ENCODE measurements at regions not wholly inside any gene's neighbourhood (a gene's known extent, or its start where the extent isn't known, plus 50 kb on each side); places are given as distances from the start of the nearest gene placed in this dataset.
A peak's percentile ranks its signal among the peaks of the same experiment; 100 is the strongest.

DNA sequence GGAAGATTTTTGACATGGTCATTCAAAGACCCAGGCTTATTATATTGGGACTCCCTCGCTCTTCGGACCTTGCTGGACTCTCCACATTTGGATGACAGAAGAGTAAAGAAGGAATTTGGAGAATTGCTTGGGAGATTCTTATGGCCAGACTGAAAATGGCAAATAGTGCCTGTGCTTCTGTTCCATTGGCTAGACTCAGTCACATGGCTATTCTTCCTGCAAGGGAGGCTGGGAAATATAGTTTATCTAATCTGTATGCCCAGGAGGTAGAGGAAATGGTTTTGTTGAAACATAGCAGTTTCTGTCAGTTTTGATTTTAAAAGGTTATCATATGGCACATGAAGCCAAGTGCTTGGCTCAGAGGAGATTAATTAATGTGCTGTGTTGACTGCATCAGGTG lies 286.6 kb upstream of the JAG1 start:
- DNase-seq = no peak

DNA sequence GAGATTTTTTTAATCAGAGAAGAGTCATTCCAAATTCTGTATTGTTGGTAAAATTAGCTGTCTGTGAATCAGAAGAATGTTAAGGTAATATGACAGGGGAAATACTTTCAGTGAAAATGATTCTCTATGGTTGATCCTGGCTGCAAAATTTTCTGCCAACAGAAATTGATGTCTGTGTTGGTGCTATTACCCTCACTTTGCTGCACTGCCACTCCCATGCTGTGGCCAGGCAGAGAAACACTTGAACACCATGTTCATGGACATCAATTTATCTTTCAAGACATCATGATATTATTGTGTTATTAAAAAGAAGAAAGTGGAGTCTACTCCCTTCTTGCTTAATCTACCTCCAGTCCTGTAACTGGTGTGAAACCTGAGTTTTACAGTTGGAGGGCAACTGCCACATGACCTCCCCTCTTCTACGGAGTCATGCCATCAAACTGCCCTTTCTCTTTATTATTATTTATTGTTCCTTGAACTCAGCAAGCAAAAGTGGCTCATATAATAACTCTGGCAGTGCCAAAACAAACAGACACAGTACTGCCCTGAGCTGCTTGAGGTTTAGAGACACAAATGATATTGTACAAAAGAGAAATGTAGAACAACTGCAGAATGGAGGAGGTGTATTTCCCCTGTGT lies 288.0 kb upstream of the JAG1 start:
- DNase-seq = no peak

More for the DNA sequence above, 286.6 kb upstream of the JAG1 start:
- in situ Hi-C loops (cut with HindIII; ENCODE audit: low pct_ligation_motif_present, low pct_unique_long_range_greater_than_20kb, low sequenced_read_pairs) = no loop called here

DNA sequence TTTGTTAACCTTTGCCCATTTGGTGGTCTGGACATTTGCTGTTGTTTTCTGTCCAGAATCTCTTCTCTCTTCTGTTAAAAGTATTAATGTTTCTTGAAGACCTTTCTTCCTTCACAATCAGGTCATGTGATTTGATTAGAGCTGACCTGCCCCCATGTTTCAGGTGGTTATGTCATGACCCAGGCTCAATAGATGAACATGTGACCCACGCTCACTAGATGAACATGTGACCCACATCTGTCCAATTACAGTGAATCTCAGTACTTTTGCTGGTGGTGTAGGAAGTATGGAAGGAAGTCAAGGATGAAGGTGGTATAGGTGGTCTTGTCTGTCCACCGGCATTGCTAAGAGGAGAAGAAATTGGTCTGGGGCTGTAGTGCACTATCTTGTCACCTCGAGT lies 289.1 kb upstream of the JAG1 start:
- DNase-seq = no peak
- in situ Hi-C loops (cut with HindIII; ENCODE audit: low pct_ligation_motif_present, low pct_unique_long_range_greater_than_20kb, low sequenced_read_pairs) = no loop called here

More for the DNA sequence above, 288.0 kb upstream of the JAG1 start:
- in situ Hi-C loops (cut with HindIII; ENCODE audit: low pct_ligation_motif_present, low pct_unique_long_range_greater_than_20kb, low sequenced_read_pairs) = no loop called here

DNA sequence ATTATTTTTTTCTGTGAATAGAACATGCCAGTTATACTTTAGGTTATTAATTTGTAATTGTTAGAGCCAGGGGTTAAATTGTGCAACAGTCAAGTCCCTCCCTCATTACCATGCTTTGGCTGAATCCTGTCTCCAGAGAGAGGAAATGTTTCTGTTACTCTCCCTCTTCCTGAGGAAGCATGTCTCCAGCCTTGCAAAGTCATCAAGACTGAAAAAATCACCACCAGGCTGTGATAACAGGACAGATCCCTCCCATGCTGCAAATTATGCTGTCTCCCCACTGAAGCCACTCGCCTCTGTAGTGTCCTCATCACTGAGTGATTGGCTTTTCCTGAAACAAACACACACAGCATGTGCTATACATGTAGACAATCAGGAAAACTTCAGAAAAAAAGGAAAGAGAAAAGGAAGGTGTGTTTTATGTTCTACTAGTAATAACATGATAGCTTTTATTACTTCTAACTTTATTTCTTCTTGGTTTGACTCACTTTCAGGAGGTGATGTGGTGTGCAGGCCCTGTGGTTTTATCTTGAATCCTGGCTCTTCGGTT lies 290.0 kb upstream of the JAG1 start:
- in situ Hi-C loops (cut with HindIII; ENCODE audit: low pct_ligation_motif_present, low pct_unique_long_range_greater_than_20kb, low sequenced_read_pairs) = no loop called here
- DNase-seq = no peak

DNA sequence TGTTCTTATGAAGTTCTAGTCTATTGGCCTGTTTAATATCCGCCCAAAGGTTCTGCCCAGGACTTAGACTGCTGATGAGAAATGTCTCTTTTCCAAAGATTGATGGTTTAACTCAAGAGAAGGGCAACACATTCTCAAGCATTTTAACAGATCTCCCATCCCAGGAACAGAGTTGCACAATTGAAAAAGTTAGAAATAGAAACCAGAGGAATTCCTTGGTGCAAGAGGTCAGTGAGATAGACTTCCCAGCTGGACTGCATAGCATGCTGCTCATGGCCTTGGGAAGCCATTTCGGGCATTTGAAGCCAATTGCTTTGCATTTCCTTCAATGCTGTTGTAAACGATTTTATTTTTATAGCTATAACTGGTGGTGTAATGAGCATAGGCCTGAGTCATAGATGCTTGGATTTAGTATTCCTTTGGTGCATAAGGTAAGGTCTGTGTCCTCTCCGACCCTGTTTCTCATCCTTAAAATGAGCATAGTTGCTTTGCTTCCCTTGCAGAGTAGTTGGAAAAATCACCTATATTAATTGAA lies 292.2 kb upstream of the JAG1 start:
- in situ Hi-C loops (cut with HindIII; ENCODE audit: low pct_ligation_motif_present, low pct_unique_long_range_greater_than_20kb, low sequenced_read_pairs) = no loop called here
- no peak for DNase-seq

DNA sequence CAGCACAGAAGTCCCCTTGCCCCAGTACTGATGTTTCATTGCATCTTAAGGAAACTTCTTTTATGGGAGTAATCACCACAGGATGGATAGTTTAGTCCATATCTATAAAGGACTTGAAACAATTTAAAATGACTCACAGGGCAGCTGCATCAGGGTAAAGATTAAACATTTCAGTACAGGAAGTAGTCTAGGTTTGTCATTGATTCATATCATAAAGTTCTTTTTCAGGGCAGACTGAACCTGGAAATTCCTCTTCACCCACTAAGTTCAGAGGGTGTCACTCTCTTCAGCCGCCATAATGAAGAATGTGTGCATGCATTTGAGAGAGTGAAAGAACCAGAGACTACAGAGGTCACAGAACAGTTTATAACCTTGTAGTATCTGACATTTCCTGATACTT lies 296.3 kb upstream of the JAG1 start:
- peak; percentile 17 for DNase-seq
- in situ Hi-C loops (cut with HindIII; ENCODE audit: low pct_ligation_motif_present, low pct_unique_long_range_greater_than_20kb, low sequenced_read_pairs) = no loop called here

DNA sequence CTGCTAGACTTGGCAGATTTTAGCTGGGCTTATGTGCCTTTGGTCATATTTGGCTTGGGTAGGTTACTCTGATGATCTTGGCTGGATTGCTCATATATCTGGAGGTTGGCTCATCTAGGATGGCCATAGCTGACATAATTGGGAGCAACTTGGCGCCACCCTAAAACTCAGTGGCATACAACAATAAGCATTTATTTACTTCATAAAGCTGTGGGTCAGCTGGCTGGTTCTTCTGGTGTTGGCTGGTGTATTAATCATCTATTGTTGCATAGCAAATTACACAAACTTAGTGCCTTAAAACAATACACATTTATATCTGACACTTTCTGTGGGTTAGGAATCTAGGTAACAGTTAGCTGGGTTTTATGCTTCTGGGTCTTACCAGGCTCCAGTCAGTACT lies 297.3 kb upstream of the JAG1 start:
- no peak for DNase-seq

DNA sequence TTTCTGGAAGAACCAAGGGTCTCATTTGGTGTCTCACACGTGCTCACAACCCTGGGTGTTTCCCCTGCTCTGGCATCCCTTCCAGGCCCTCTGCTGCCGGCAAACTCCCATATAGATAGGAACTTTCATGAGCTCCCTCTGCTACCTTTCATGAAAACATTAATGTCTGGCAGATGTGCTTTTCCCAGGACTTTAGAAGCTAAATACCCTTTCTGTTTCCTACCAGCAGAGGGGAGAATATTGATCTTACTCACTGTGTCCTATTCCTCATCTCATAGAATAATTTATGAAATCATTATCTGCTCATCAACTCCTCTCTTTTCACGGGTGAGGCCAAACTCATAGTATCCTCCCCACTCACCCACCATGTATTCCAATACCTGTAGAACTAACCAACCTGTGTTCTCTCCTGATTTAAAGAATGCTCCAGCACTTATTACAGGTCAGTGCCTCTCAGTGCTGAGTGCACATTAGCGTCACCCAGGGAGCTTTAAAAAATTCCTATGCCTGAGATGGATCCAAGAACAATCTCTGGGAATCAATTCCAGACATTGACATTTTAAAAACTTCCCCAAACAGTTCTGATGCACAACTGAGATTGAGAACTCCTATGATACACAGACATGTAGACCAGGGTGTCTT lies 298.5 kb upstream of the JAG1 start:
- DNase-seq = no peak
- in situ Hi-C loops (cut with HindIII; ENCODE audit: low pct_ligation_motif_present, low pct_unique_long_range_greater_than_20kb, low sequenced_read_pairs) = no loop called here

More for the DNA sequence above, 297.3 kb upstream of the JAG1 start:
- in situ Hi-C loops (cut with HindIII; ENCODE audit: low pct_ligation_motif_present, low pct_unique_long_range_greater_than_20kb, low sequenced_read_pairs) = no loop called here

DNA sequence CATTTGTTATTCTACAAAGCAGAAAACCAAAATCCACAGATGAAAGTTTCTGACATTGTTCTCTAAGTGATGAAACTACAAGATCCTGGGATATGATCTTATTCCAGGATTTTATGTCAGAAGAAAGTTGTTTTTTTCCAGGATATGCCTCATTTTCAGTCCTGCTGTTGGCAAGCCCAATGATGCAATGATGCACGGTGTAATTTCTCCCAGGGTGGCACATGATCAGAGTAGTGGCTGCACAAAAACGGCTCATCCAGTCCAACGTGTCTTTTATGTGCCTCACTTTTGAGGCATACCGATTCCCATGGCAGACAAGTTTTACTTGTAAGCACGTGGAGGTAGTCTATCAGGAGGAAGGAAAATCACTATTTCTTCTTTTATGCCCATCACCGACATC lies 302.3 kb upstream of the JAG1 start:
- DNase-seq = no peak
- in situ Hi-C loops (cut with HindIII; ENCODE audit: low pct_ligation_motif_present, low pct_unique_long_range_greater_than_20kb, low sequenced_read_pairs) = no loop called here

DNA sequence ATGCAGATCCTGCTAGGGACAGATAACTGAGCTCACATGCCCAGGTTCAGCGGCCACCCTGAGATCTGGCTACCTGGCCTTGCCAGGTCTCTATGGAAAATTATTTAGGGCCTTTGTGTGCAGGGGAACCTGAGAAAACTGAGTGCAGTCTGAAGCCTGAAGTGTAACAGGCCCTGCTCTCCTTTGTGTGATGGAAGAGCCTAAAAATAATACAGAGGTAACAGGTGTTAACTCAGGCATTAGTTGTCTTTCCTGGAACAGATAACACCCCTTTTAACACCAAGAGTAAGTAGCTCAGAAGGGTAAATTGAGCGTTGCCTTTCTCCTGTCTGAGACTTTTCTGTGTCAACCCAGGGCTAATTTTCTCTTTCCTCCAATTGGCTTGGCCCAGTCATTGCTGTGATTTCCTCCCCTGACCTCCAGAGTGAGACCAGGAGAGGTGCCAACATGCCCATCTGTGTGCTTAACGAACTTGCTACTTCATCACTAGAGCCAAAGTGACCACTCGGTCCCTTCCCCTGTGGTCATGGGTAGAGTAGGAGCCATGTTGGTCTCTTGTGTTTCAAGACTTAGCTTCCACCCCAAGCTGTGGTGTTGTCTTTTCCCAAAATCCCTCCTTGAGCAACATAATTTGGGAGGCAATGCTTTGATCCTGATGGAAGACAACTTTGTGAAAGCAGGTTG lies 304.4 kb upstream of the JAG1 start:
- in situ Hi-C loops (cut with HindIII; ENCODE audit: low pct_ligation_motif_present, low pct_unique_long_range_greater_than_20kb, low sequenced_read_pairs) = no loop called here
- DNase-seq = no peak

DNA sequence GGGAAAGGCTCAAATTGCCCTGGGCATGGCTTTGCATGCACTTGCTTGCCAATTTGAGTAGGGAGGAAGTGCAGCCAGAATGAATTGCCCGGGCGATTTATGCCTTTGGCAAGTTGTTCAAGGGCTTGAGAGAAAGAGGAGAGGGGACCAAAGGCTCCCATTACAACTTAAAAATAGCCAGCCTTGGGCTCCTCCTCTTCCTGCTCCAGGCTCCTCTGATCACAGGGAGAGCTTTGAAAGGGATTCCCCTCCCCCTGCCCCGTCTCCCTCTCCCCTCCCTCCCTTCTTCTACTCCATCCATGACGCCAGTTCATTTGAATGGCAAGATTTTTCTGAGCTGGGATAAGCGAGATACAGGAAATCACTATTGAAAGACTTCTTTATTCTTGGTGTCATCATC lies 304.9 kb upstream of the JAG1 start:
- DNase-seq = no peak
- in situ Hi-C loops (cut with HindIII; ENCODE audit: low pct_ligation_motif_present, low pct_unique_long_range_greater_than_20kb, low sequenced_read_pairs) = no loop called here

DNA sequence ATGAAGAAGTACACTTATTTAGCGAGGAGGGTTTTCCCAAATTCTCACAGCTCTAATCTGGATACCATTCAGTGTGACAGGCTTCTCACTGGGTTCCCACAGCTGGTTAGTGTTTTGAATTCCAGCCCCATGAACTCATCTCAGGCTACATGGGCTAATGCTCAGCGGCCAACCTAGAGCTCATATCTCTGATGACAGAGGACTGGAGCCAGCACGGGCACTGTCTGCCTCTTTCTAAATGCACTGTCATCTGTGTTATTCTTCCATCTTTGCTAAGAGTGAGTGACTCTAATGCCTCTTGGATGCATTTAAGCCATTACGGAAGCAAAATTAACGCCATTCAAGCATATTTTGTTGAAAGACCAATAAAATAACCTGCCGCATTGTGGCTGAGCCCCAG lies 308.9 kb upstream of the JAG1 start:
- in situ Hi-C loops (cut with HindIII; ENCODE audit: low pct_ligation_motif_present, low pct_unique_long_range_greater_than_20kb, low sequenced_read_pairs) = no loop called here
- peak; percentile 85 for DNase-seq

DNA sequence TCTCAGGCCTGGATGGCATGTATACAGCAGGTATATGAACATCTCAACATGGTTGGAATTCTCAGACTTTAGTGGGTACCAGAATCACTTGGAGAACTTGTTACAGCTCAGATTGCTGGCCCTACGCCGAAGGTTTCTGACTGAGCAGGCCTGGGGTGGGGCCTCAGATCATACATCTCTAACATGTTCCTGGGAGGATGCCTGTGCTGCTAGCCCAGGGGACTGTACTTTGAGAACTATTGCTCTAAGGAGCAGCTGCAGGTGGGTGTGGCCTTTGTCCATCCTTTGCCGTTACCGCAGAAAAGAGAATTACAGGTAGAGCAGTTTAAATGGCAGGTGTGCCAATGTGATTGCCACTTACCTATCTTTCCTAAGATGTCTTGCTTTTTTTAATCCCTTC lies 310.5 kb upstream of the JAG1 start:
- in situ Hi-C loops (cut with HindIII; ENCODE audit: low pct_ligation_motif_present, low pct_unique_long_range_greater_than_20kb, low sequenced_read_pairs) = no loop called here
- DNase-seq = no peak

DNA sequence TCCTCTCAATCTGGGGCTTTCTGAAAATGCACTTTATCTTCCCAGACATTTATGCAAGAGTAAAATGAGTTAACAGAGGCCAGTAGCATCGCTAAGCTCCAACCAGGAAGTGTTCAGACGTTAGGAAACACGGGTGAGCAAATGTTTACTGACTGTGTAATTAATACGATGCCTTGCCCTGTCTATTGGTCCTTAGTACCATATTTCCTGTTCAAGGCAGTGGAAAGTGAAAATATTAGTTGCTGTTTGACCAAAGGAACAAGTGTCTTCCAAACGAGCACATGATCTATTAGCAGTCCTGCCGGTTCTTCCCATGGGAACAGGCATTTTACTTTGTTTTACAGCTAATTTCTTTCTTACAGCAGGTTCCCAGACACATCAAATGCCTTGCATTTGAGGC lies 311.1 kb upstream of the JAG1 start:
- no peak for DNase-seq
- in situ Hi-C loops (cut with HindIII; ENCODE audit: low pct_ligation_motif_present, low pct_unique_long_range_greater_than_20kb, low sequenced_read_pairs) = no loop called here

DNA sequence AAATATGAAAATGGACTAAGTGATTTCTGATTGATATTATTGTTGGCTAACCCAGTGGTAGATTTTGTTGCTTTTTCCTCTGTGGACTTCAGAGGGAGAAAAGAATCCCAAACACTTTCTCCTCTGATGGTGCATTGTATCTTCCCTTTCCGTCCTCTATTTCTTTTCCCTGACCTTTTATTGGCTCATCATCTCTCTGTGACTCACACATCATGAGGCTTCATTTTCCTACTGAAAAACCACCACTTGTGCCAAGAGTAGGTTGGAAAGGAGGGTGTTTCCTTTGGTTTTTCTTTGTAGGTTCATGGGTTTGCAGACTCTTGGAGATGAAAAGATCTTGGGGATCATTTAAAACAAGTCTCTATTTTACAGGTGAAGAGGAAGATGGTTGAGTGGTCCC lies 311.7 kb upstream of the JAG1 start:
- peak; percentile 32 for DNase-seq
- in situ Hi-C loops (cut with HindIII; ENCODE audit: low pct_ligation_motif_present, low pct_unique_long_range_greater_than_20kb, low sequenced_read_pairs) = no loop called here

DNA sequence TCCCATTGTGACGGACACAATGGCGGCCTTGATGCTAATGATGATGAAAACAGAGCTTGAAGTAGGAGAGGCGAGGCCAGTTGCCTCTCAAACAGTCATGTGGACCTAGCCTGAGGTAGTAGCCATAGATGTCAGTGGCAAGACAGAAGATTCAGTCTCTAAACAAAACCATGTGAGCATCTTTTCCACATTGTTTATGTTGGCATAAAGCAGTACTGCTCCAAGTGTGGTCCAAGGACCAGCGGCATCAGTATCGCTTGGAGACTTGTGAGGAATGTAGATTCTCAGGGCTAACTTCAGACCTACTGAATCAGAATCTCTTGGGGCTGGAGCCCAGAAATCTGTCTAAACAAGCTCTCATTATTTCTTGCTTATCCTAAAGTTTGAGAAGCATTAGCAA lies 312.8 kb upstream of the JAG1 start:
- DNase-seq = no peak
- in situ Hi-C loops (cut with HindIII; ENCODE audit: low pct_ligation_motif_present, low pct_unique_long_range_greater_than_20kb, low sequenced_read_pairs) = no loop called here

DNA sequence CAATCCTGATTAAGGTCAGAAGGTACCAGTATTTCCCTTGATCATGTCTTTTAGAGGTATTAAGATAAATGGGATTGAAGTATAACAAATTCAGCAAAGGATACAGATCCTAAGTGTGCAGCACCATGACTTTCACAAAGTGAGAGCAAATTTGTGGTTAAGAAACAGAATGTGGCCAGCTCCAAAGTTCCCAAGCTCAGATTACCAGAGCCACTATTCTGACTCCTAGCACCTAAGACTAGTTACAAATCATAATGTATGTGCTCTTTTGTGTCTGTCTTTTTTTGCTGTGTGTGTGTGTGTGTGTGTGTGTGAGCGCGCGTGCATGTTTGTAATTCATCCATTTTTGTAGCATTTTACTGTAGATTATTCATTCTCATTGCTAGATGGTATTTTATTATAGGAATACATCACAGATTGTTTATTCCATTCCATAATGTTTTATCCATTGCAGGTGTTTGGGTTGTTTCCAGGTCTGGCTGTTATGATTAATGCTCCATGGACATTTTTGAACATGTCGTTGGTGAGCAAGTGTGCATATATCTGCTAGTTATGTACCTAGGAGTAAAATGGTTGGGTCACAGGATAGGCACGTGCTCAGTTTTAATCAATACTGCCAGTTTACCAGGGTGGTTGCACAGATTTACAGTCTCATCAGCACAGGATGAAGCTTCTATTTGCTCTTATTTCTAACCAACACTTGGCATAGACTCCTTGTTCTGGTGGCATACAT lies 314.0 kb upstream of the JAG1 start:
- no peak for DNase-seq
- in situ Hi-C loops (cut with HindIII; ENCODE audit: low pct_ligation_motif_present, low pct_unique_long_range_greater_than_20kb, low sequenced_read_pairs) = no loop called here

DNA sequence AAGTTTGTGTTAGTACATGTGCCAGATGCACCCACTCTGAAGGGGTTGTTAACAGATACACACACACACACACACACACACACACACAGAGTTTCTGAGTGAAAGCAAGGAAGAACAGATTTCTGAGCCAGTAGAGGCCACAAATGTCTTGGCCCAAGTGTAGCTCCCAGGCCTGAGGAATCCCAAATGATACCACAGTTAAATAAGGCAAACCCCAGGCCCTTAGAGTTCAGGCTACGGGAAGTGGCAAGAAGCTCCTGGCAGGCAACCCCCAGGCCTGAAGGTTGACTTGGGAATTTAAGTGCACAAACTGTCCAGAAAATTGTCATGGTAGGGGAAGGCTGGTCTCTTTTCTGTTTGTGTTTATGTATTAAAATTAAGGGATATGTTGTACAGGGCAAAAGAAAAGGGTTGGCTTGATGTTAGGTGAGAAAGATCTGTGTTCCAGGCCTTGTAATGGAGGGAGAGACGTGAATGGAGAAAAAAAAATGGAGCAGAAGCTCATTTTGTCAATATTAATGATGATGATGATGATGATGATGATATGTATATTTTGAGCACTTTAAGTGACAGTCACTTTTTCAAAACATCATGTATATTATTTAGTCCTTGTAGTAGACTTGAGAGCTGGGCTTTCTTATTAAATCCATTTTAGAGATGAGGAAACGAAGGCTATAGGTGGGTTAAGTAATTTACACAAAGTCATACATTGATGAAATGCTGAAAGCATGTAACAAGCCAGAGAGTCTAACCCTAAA lies 317.0 kb upstream of the JAG1 start:
- in situ Hi-C loops (cut with HindIII; ENCODE audit: low pct_ligation_motif_present, low pct_unique_long_range_greater_than_20kb, low sequenced_read_pairs) = no loop called here
- DNase-seq = no peak

All from ACHN (cell line).